HCT116 (cell line): ENCODE measurements at regions not wholly inside any gene's neighbourhood (a gene's known extent, or its start where the extent isn't known, plus 50 kb on each side); places are given as distances from the start of the nearest gene placed in this dataset.

Experiments used
- ATAC-seq: fragments of 200-7000 bp; cut with Tn5 transposase; 2 replicates; pipeline ENCODE4 v1.9.1; 2020; ENCODE audit warnings: mild to moderate bottlenecking, moderate library complexity
- BruUV-seq: library from RNA; stranded (reverse); fragments of 400-500 nt; replicated peaks from 2 replicates; lab custom pipeline; 2021; lab: Mats Ljungman, UMichigan
- CTCF ChIA-PET: fragments of 300-600 bp; sonication (Branson Sonifier 250); formaldehyde crosslinking; loops from one replicate; lab custom pipeline; 2021; ENCODE audit warnings: antibody characterized with exemption; lab: Charles Lee
- POLR2A ChIA-PET: fragments of 300-600, 350-600 bp; sonication (Branson Sonifier 250); formaldehyde crosslinking; loops from one replicate; lab custom pipeline; 2021; ENCODE audit warnings: antibody characterized with exemption; lab: Charles Lee
- RAD21 ChIA-PET, 2 experiments: fragments of 300-600 bp; sonication (Branson Sonifier 250); formaldehyde crosslinking; loops; one replicate each; lab custom pipeline; 2023; ENCODE audit warnings: low total read pairs in 2 of 2; ENCODE audit not compliant: uncharacterized antibody in 2 of 2, unreplicated experiment in 2 of 2, low non-redundant PET in 1 of 2; lab: Charles Lee
- DNase-seq: peaks from one replicate; pipeline ENCODE4 v3.0.0-alpha.2; 2010; ENCODE audit warnings: low read depth, low spot score
- H2AFZ ChIP-seq: fragments of 200-600 bp; shearing (Covaris generic), sonication (generic); 2 replicates; pipeline ENCODE4 v1.6.1; 2017; ENCODE audit warnings: low read depth, mixed run types, mixed read lengths, antibody characterized with exemption, low read length; ENCODE audit not compliant: poor library complexity, severe bottlenecking
- H3K27ac ChIP-seq: 2 replicates; pipeline ENCODE4 v1.5.1; 2012; ENCODE audit warnings: low read depth, low read length
- H3K27me3 ChIP-seq: fragments of 200-600 bp; sonication (generic); 2 replicates; pipeline ENCODE4 v1.6.1; 2016; ENCODE audit warnings: mixed run types, low read length, mixed read lengths; ENCODE audit not compliant: insufficient read depth
- H3K36me3 ChIP-seq, 2 experiments: fragments of 200-500 bp in 1 of 2; fragments of 200-600 bp in 1 of 2; sonication (Bioruptor generic) in 1 of 2; sonication (generic) in 1 of 2; 2 replicates each; pipeline versions ENCODE4 v1.5.1 to v1.6.1; 2014 to 2016; ENCODE audit warnings: low read length in 2 of 2, inconsistent platforms in 1 of 2, mixed read lengths in 1 of 2, mixed run types in 1 of 2; ENCODE audit not compliant: insufficient read depth in 2 of 2, control insufficient read depth in 1 of 2
- H3K4me1 ChIP-seq, 2 experiments: fragments of 200-600 bp in 1 of 2; sonication (generic) in 1 of 2; 2 replicates each; pipeline versions ENCODE4 v1.5.1 to v1.6.1; 2012 to 2017; ENCODE audit warnings: low read length in 2 of 2, inconsistent platforms in 1 of 2, mild to moderate bottlenecking in 1 of 2, mixed read lengths in 1 of 2, mixed run types in 1 of 2, moderate library complexity in 1 of 2; ENCODE audit not compliant: insufficient read depth in 2 of 2, control insufficient read depth in 1 of 2
- H3K4me2 ChIP-seq: fragments of 200-600 bp; sonication (generic); 2 replicates; pipeline ENCODE4 v1.6.1; 2017; ENCODE audit warnings: mixed run types, low read length, mixed read lengths
- H3K4me3 ChIP-seq, 2 experiments: fragments of 200-600 bp in 1 of 2; sonication (generic) in 1 of 2; replicated peaks in 1 of 2; 2 replicates each; pipeline ENCODE4 v1.5.1; 2011 to 2016; ENCODE audit warnings: low read length in 2 of 2, control low read depth in 1 of 2, low read depth in 1 of 2, mild to moderate bottlenecking in 1 of 2, mixed read lengths in 1 of 2, mixed run types in 1 of 2
- H3K79me2 ChIP-seq: fragments of 200-600 bp; sonication (generic); 2 replicates; pipeline ENCODE4 v1.6.1; 2017; ENCODE audit warnings: mild to moderate bottlenecking, mixed run types, low read length, moderate library complexity, mixed read lengths; ENCODE audit not compliant: insufficient read depth
- H3K9ac ChIP-seq: fragments of 200-600 bp; sonication (generic); 2 replicates; pipeline ENCODE4 v1.6.1; 2016; ENCODE audit warnings: low read length, mixed read lengths
- H3K9me2 ChIP-seq: fragments of 200-600 bp; sonication (generic), shearing (Covaris generic); 2 replicates; pipeline ENCODE4 v1.6.1; 2017; ENCODE audit warnings: mixed run types, mild to moderate bottlenecking, moderate library complexity; ENCODE audit not compliant: insufficient read depth
- H3K9me3 ChIP-seq, 2 experiments: fragments of 200-500 bp in 1 of 2; fragments of 200-600 bp in 1 of 2; sonication (Bioruptor generic) in 1 of 2; sonication (generic) in 1 of 2; 2 replicates each; pipeline ENCODE4 v1.6.1; 2014 to 2017; ENCODE audit warnings: low read length in 2 of 2, mixed read lengths in 2 of 2, inconsistent platforms in 1 of 2, low read depth in 1 of 2, mild to moderate bottlenecking in 1 of 2, mixed run types in 1 of 2, moderate library complexity in 1 of 2; ENCODE audit not compliant: control insufficient read depth in 1 of 2, insufficient read depth in 1 of 2
- H4K20me1 ChIP-seq: fragments of 200-600 bp; sonication (generic), shearing (Covaris generic); 2 replicates; pipeline ENCODE4 v1.6.1; 2017; ENCODE audit warnings: mixed run types, mild to moderate bottlenecking, moderate library complexity; ENCODE audit not compliant: insufficient read depth
- CBX3 ChIP-seq: IDR thresholded peaks from 2 replicates; pipeline ENCODE4 v1.6.1; 2012; ENCODE audit warnings: low read depth
- EZH2phosphoT487 ChIP-seq: fragments of 200-600 bp; IDR thresholded peaks from 2 replicates; pipeline ENCODE4 v1.6.1; 2018; ENCODE audit warnings: antibody characterized with exemption, borderline replicate concordance
- FOSL1 ChIP-seq: IDR thresholded peaks from 2 replicates; pipeline ENCODE4 v1.6.1; 2012; ENCODE audit warnings: low read depth
- JUND ChIP-seq: IDR thresholded peaks from 2 replicates; pipeline ENCODE4 v1.6.1; 2012
- SP1 ChIP-seq: IDR thresholded peaks from 2 replicates; pipeline ENCODE4 v1.6.1; 2012; ENCODE audit warnings: low read depth
- SRF ChIP-seq: IDR thresholded peaks from 2 replicates; pipeline ENCODE4 v1.6.1; 2012; ENCODE audit warnings: low read depth
- TCF7L2 ChIP-seq: IDR thresholded peaks from 2 replicates; pipeline ENCODE4 v1.7.0; 2011; ENCODE audit warnings: borderline replicate concordance, inconsistent platforms; ENCODE audit not compliant: insufficient read depth, insufficient read length; ENCODE audit errors: extremely low read depth
- ZNF274 ChIP-seq: fragments of 200-500 bp; sonication (Bioruptor generic); IDR thresholded peaks from 2 replicates; pipeline ENCODE4 v1.6.1; 2014; ENCODE audit warnings: mild to moderate bottlenecking, low read depth, low read length, inconsistent platforms
- intact Hi-C: fragments of 100-400 bp; cut with micrococcal nuclease; formaldehyde crosslinking; loops from 2 replicates; pipeline ENCODE4 v1.10.0; 2022
- TF ChIP-seq, protein P1 (sequence below): IDR thresholded peaks from 2 replicates; pipeline ENCODE4 v1.6.1; 2012
- TF ChIP-seq, protein P2 (sequence below): IDR thresholded peaks from 2 replicates; pipeline ENCODE4 v1.6.1; 2011; ENCODE audit warnings: mild to moderate bottlenecking, low read length, moderate library complexity; ENCODE audit not compliant: insufficient replicate concordance; ENCODE audit errors: extremely low read depth

DNA sequence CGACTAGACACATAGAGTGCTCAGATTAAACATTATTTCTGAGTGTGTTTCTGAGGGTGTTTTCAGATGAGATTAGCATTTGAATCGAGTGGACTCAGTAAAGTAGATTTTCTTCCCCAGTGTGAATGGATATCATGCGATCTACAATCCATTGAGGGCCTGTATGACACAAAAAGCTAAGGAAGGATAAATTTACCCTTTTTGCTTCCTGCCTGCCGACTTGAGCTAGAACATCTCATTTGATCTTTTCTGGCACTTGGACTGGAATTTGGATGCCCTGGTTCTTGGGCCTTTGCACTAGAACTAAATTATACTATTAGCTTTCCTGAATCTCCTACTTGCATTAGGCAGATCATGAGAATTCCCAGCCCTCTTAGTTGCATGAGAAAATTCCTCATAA, 675.8 kb downstream of the DOK5 start:
- ChIA-PET CTCF (no interaction called here), RAD21 (no interaction called here), POLR2A (no interaction called here)
- ATAC-seq, result no peak
- no peak overlapping the region for H3K9ac ChIP-seq
- DNase-seq, result no peak
- no peaks in the 10 kb centered on the region for H3K9me2 ChIP-seq
- no peaks in the 10 kb centered on the region for H4K20me1 ChIP-seq
- H3K36me3 ChIP-seq, result no peaks in the 10 kb centered on the region
- no peaks in the 10 kb centered on the region for H3K27me3 ChIP-seq
- peaks cover 11 to 12% of the 10 kb centered on the region in 2 experiments; a peak in 2 of 4 replicates for H3K9me3 ChIP-seq
- no TSS peak for BruUV-seq
- intact Hi-C loops, result no loop called here
- H2AFZ ChIP-seq, result no peak overlapping the region
- TF ChIP-seq CBX3, result no peak
- no peak for TF ChIP-seq TCF7L2
- no peak for TF ChIP-seq SRF
- H3K27ac ChIP-seq, result no peak overlapping the region
- H3K79me2 ChIP-seq, result no peaks in the 10 kb centered on the region
- no peaks in the 10 kb centered on the region for H3K4me1 ChIP-seq
- no peak overlapping the region for H3K4me2 ChIP-seq
- no peak overlapping the region for H3K4me3 ChIP-seq

DNA sequence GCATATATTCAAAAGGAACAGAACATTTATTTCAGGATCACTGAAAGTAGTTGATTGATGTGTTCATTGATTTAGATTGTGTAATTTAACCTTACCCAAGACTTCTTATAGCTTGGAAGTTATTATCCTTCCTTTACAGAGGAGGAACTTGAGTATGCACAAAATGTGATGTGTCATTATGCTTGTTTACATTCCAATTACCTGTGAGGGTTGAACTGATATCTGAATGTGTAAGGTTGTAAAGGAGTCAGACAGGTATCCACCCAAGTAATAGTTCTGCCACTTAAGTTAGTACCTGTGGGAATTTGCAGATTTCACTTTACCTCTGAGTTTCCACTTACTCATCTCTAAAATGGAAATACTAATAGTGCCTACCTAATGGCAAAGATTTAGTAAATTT, 668.2 kb downstream of the DOK5 start:
- H3K79me2 ChIP-seq, result no peaks in the 10 kb centered on the region
- no peak for DNase-seq
- TF ChIP-seq, protein P1, sequence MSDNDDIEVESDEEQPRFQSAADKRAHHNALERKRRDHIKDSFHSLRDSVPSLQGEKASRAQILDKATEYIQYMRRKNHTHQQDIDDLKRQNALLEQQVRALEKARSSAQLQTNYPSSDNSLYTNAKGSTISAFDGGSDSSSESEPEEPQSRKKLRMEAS, result no peak
- TF ChIP-seq, protein P2, sequence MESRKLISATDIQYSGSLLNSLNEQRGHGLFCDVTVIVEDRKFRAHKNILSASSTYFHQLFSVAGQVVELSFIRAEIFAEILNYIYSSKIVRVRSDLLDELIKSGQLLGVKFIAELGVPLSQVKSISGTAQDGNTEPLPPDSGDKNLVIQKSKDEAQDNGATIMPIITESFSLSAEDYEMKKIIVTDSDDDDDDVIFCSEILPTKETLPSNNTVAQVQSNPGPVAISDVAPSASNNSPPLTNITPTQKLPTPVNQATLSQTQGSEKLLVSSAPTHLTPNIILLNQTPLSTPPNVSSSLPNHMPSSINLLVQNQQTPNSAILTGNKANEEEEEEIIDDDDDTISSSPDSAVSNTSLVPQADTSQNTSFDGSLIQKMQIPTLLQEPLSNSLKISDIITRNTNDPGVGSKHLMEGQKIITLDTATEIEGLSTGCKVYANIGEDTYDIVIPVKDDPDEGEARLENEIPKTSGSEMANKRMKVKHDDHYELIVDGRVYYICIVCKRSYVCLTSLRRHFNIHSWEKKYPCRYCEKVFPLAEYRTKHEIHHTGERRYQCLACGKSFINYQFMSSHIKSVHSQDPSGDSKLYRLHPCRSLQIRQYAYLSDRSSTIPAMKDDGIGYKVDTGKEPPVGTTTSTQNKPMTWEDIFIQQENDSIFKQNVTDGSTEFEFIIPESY, result no peak
- TF ChIP-seq CBX3 (no peak), ZNF274 (no peak), SP1 (no peak), EZH2phosphoT487 (no peak), JUND (no peak), FOSL1 (no peak), SRF (no peak)
- TF ChIP-seq, all 23 proteins: peak for 0
- POLR2A ChIA-PET, result no interaction called here
- Histone ChIP-seq H3K36me3 (no peaks in the 10 kb centered on the region), H3K9me2 (no peaks in the 10 kb centered on the region), H3K4me3 (no peak overlapping the region), H2AFZ (no peak overlapping the region), H3K4me2 (no peak overlapping the region), H3K9ac (no peak overlapping the region), H3K4me1 (no peaks in the 10 kb centered on the region), H3K9me3 (peaks cover 4 to 20% of the 10 kb centered on the region in 2 experiments; a peak in 2 of 4 replicates), H4K20me1 (no peaks in the 10 kb centered on the region), H3K27ac (no peak overlapping the region), H3K27me3 (no peaks in the 10 kb centered on the region)
- BruUV-seq, result no TSS peak
- RAD21 ChIA-PET, result no interaction called here
- ATAC-seq, result no peak
- CTCF ChIA-PET, result no interaction called here
- intact Hi-C loops, result no loop called here
